GM18502 (cell line): ENCODE measurements at regions not wholly inside any gene's neighbourhood (a gene's known extent, or its start where the extent isn't known, plus 50 kb on each side); places are given as distances from the start of the nearest gene placed in this dataset.
"Not testable (repeated sequence)": the region's sequence is repeated elsewhere in the genome, so short reads cannot be mapped to it uniquely, and the experiment has no call there.

Source experiments
- ATAC-seq: cut with Tn5 transposase; IDR thresholded peaks from one replicate; pipeline ENCODE4 v1.9.1; 2021; ENCODE audit warnings: mild to moderate bottlenecking; ENCODE audit not compliant: unreplicated experiment, poor library complexity

GRCh38 chr3:144770915-144771351 is 799.3 kb downstream of the DIPK2A start:
- peak; percentile 51 for ATAC-seq

DNA sequence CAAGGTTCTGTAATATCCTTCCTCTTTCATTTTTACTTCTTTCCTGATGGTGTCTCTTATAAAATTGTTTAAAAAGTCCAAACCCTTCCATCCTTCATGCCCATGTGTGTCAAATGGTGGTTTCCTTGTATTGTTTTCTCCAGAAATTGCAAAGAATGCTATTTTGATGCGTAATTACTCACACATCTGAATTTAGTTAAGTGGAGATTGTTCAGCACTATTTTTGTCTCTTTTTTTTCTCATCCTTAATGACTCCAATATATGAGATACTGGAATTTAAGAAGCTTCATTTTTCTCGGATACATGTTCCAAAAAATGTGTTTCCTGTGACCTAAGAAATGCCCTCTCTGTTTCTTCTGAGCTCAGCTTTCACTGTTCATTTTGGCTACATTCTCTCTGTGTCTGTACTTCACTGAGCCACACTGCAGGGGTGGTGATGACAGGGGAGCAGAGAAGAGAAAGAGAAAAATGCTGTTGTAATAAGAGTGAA is 799.8 kb downstream of the DIPK2A start:
- ATAC-seq, result peak; percentile 49

DNA sequence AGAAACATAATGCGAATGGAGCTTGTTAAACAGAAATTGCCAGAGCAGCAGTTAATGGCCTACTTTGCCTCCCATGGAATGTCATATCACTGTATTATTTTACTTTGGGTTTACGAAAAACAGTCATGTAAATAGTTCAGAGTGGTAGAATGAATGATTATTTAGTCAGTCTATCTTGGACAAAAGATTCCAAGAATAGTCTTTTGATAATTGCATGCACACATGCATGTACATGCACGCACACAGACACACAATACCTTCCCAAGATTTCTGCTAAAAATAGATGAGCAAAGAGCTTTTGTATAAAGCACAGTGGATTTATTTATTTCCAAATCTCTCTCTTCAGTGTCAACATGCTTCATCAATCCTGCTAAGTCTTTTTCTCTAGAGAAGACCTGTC is 800.7 kb downstream of the DIPK2A start:
- no peak for ATAC-seq

DNA sequence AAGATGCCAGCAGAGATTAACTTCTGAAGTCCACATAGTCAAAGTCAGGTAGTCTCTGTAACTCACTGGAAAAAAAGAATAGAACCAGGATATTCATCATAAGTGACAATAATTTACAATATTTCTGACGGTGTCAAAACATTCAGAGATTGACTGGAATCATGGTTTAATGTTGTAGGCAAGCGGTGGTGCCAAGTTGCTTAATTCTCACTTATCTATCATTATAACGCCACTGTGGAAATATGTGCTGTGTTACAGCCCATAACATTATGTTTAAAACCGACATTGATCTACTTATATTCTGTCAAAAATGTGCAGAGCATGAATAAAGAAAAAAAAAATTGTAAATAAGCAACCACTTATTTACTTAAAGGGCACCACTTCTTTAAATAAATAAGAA is 801.7 kb downstream of the DIPK2A start:
- ATAC-seq, result no peak

DNA sequence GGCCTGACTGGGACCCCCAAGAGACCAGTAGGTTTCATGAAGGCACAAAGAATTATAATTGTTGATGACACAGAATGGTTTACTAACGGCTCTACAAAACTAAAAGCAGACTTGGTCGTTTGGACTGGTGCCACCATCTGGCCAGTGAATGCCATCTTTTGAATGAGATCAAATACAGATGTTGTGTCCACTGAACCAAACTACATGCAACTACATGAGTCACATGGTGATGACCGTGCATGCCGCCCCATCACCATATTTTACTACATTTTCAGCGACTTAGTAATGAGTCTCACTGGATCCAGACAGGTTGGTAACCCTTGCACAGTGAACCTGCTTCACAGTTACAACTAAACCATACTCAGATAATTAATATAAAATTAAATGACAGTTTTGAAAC is 803.3 kb downstream of the DIPK2A start:
- ATAC-seq, result no peak

- ATAC-seq, result no peak
These were observed 803.9 kb downstream of the DIPK2A start for GRCh38 chr3:144775551-144775950.

- no peak for ATAC-seq
These were observed 806.3 kb downstream of the DIPK2A start for GRCh38 chr3:144777906-144778305.

GRCh38 chr3:144791034-144791433 is 819.4 kb downstream of the DIPK2A start:
- ATAC-seq, result no peak

DNA sequence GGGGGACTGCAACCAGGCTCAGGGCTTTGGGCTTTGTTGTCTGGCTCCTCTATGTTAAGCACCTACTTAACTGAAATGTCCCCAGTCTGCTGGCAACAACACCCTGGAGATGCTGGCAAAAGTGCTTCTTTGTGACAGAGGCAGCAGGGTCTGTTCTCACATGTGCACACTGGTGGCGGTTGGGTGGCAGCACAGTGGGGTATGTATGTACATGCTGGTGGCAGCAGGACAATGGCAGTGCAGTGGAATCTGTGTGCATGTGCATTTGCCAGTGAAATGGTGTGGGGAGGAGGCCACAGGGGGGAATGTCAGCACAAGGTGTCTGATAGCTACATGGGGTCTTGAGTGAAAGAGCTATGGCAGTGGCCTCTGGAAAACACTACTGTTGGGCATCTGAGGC is 830.3 kb downstream of the DIPK2A start:
- ATAC-seq, result no peak

DNA sequence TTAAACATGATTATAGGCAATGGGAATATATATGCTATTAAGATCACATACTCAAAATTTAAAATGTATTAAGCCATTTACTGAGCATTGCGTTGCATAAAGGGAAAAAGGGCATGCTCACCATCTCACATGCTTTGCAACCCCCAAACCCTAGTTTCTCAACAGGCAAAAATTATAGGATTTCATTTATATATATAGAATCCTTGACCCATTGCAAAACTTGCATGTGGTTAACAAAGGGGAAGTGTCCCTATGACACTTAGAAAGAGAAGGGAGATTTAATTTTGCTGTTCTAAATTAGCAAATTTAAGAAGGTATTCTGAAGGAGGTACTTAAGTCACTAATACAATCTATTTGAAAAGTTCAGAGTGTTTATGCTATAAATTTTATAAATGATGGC is 837.8 kb downstream of the DIPK2A start:
- peak; percentile 50 for ATAC-seq

GRCh38 chr3:144810160-144810559 is 838.5 kb downstream of the DIPK2A start:
- peak; percentile 96 for ATAC-seq

DNA sequence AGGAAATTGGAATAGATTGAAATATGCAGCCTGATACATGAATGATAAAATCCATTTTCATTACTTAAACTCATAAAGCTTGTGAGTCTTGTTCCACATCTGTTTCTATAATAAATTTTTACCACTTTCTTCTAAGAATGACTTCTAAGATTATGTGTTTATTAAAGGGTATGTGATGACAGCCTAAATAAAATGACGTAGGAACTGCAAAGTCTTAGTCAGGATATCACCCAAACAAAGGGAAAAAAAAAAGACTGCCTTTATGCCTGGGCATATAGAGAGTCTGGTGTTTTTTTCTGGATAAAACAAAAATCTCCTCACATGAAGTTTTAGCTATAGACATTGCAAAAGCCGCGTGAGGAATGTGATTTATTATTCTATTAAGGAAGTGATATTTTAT is 844.0 kb downstream of the DIPK2A start:
- ATAC-seq, result no peak

- ATAC-seq, result no peak
These were observed 844.7 kb downstream of the DIPK2A start for GRCh38 chr3:144816323-144816722.

DNA sequence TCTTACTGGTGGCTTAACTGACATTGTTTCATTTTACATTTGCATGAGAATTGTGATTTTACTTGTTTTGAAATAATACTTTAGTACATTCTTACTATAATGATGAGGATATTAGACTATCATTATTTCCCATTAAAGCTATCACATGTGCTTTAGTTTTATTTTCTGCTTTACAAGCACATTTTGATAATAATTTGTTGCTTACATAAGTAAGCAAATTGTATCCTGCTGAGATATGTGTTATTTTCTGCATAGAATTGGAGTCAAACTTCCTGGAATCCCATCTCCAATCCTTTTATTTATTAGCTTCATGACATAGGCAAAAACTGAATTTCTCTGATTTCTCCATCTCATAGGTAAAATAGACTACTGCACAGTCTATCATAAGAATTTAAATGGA is 847.4 kb downstream of the DIPK2A start:
- ATAC-seq, result no peak

- not testable (repeated sequence) for ATAC-seq
These were observed 848.6 kb downstream of the DIPK2A start for GRCh38 chr3:144820232-144820631.

- no peak for ATAC-seq
These were observed 849.1 kb downstream of the DIPK2A start for GRCh38 chr3:144820726-144821125.

DNA sequence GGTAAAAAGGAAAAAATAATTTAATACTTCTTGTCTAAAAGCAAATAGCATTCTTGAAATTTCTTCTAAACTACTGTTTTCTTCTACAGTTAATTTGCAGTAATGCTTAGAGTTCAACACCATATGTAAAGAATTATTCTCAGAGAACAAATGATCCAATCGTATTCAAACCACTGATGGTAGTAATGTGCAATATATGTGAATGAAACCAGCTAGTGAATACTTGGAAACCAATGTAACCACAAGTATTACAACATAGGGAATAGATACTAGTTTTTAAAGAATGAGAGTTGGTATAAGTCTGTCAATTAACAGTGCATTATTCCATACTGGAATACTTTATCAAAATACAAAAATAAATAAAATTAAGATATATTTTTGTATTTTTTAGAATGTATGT is 850.0 kb downstream of the DIPK2A start:
- no peak for ATAC-seq

GRCh38 chr3:144822671-144823070 is 851.0 kb downstream of the DIPK2A start:
- ATAC-seq, result no peak

GRCh38 chr3:144831955-144832716 is 860.5 kb downstream of the DIPK2A start:
- ATAC-seq, result no peak

GRCh38 chr3:144839991-144840390 is 868.4 kb downstream of the DIPK2A start:
- ATAC-seq, result no peak

GRCh38 chr3:144840866-144841265 is 869.2 kb downstream of the DIPK2A start:
- ATAC-seq, result no peak

DNA sequence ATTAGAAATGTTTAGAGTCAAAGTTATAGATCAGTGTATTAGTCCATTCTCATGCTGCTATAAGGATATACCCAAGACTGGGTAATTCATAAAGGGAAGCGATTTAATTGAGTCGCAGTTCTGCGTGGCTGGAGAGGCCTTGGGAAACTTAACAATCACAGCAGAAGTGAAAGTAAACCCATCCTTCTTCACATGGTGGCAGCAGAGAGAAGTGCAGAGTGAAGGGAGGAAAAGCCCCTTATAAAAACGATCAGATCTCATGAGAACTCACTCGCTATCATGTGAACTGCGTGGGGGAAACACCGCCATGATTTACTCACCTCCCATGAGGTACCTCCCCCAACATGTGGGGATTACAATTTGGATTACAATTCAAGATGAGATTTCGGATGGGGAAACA is 871.5 kb downstream of the DIPK2A start:
- ATAC-seq, result peak; percentile 73
